ENCODE measurements at regions not wholly inside any gene's neighbourhood (a gene's known extent, or its start where the extent isn't known, plus 50 kb on each side); places are given as distances from the start of the nearest gene placed in this dataset.

DNA sequence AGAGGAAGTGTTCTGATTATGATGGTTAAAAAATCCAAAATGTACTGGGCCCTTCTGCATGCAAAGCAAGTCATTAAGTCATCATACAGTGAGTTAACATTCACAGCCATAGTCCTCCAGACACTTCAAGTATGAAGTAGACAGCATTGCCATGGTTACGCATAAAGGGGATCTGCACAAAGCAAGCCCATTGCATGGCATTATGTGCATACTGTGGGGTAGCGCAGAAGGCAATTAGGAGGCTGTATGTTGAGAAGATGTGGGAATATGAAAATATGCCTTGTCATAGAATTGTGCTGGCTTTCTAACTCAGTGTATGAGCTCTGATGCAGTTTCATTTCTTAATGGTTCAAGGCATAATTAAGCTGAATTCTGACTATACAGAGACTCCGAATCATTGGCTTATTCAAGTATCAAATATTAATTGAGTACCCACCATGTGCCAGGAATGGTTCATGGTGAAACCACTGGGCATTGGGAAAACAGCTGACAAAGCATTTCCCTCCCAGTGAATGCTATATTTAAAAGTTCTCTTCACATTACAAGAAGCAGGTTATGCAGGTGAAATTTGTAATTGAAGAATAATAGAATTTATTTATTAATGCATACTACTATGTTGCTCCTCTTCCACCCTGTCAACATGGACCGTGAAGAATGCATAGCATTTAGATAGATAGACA lies 588.9 kb downstream of the ZNF674 start:
- TF ChIP-seq, protein P1, sequence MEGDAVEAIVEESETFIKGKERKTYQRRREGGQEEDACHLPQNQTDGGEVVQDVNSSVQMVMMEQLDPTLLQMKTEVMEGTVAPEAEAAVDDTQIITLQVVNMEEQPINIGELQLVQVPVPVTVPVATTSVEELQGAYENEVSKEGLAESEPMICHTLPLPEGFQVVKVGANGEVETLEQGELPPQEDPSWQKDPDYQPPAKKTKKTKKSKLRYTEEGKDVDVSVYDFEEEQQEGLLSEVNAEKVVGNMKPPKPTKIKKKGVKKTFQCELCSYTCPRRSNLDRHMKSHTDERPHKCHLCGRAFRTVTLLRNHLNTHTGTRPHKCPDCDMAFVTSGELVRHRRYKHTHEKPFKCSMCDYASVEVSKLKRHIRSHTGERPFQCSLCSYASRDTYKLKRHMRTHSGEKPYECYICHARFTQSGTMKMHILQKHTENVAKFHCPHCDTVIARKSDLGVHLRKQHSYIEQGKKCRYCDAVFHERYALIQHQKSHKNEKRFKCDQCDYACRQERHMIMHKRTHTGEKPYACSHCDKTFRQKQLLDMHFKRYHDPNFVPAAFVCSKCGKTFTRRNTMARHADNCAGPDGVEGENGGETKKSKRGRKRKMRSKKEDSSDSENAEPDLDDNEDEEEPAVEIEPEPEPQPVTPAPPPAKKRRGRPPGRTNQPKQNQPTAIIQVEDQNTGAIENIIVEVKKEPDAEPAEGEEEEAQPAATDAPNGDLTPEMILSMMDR (CRISPR knock-in tag; IDR thresholded peaks at IDR 0.05) = no peak
- no peak for TF ChIP-seq HDAC6 (IDR thresholded peaks at IDR 0.05; ENCODE audit: low read depth, low read length)
